Left lobe of liver (tissue), 2 donors: ENCODE measurements at regions not wholly inside any gene's neighbourhood (a gene's known extent, or its start where the extent isn't known, plus 50 kb on each side); places are given as distances from the start of the nearest gene placed in this dataset.
"Not testable (repeated sequence)": the region's sequence is repeated elsewhere in the genome, so short reads cannot be mapped to it uniquely, and the experiment has no call there.

ENCODE experiments used
- ATAC-seq: fragments of 200-7000 bp; cut with Tn5 transposase; one replicate; pipeline ENCODE4 v1.9.1; 2020; ENCODE audit warnings: mild to moderate bottlenecking, moderate library complexity
- DNase-seq: peaks from one replicate; pipeline ENCODE4 v3.0.0-alpha.2; 2020; ENCODE audit warnings: low spot score
- donor health status: DM: no; HTN: no; CAD: no; lungs with moderate emphysema.
- donor health status: DM: no; HTN: yes; CAD: no.

DNA sequence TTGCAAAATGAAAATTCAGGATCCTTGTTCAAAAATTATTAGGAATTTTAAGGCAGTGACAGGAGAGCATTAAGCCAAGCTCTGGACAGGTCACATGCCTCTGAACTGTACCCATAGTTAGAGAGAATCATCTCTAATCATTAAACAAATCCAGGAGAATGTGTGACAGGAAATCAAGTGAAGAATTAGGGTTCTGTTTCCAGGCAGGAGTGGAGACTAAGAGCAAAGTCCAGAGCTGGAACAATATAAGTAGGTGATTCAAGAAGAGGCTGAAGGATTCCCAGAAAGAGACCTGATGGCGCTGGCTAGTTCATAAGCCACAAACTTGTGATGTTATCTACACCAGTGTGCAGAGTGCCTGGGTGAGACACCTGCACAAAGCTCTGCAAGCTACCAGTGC, 104.6 kb upstream of the PRKG2 start:
- DNase-seq: no peak
- no peak for ATAC-seq

DNA sequence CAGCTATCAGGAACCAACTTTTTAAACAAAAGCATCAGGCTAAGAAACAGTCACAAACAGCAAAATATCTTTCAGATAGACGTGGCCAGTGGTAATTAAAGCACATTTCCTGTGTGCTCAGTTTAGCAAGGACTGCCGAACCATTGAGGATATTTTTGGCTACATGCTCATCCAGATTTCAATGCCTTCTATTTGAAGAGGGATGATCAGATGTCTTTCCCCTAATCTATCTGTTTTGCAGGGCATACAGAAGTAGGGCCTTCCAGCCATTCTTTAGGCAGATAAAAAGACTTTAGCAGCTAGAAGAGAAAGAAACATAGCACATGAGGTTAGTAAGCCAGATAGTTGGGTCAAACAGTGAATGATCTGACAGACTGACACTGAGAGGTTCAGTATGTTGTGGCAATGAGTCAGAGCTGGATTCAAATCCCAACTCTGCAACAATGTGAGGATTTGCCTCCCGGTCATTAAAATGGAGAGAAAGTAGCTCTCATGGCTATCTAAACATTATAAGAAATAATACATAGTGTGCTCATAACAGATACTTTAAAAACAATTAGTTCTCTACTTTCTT, 100.0 kb upstream of the PRKG2 start:
- no peak for ATAC-seq
- DNase-seq: no peak

DNA sequence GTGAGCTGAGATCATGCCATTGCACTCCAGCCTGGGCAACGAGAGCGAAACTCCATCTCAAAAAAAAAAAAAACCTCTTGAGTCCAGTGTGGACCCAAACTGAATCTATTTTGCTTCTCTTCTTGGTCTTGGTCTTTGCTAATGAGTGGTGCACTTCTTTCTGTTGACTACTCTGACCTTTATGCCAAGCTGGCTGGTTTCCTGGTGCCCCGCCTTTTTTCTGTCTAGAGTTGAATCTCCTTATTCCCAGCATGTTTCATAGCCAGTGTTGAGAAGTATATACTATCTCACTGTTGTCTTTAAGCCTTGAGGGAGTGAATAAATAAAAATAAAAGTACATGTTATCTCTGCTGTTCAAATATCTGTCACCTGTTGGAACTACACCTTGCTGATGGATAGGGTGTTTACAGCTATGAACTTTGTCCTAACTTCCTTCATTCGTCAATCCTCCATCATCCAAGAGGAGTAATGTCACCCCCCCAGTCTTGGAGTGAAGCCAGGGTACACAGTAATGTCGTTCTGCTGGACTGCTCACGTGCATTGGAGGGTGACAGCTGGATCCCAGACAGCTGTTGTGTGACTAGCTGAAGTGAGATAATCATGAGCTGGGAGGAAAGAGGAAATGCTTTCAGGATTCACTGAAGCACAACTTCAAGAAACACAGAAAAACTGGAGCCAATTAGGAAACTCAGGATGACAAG, 99.3 kb upstream of the PRKG2 start:
- ATAC-seq (peak; percentile 37), DNase-seq (peak; percentile 47)

DNA sequence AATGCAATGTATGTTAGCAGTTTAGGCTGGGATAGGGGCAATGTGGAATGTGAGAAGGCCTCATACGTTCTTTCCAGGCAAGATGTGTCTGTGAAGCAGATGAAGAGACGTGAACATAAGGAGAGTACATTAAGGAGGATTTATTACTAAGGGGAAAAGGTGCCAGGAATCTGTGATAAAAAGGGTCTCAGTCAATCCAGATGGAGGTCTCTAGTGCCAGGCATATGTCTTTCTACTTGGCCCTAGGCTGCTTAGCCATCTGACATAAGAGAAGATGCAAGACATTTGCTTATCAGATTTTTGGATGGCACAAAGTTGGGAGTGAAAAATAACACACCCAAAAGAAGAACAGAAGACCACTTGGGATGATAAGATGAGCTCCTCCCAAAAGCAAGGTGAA, 93.0 kb upstream of the PRKG2 start:
- DNase-seq (no peak), ATAC-seq (no peak)

DNA sequence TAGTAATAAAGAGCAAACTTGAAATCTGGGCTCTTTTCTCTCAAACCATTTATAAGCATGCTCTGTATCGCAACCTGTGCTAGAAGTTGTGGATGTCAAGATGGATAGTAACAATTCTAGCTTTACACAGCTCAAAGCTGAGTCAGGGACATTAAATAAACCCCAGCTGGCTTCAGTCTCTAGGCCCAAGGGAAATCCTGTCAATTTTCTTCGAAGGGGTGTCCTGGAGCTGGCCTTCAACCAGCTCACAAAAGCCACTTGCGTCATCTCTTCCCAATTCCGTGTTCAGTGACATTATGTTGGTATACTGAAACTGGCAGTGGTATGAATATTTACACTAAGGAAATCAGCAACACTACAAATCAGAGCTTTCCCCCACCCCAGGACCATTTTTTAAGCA, 89.8 kb upstream of the PRKG2 start:
- no peak for ATAC-seq

DNA sequence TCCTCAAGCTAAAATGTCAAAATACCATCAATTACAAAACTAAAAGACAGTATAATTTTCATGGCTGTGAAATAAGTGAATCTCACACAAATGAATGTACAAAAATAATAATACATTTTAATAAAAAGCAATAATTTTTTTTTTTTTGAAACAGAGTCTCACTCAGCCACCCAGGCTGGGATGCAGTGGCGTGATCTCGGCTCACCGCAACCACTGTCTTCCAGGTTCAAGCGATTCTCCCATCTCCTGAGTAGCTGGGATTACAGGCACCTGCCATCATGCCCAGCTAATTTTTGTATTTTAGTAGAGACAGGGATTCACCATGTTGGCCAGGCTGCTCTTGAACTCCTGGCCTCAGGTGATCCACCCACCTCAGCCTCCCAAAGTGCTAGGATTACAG, 85.3 kb upstream of the PRKG2 start:
- DNase-seq, ATAC-seq: not testable (repeated sequence)

More for the DNA sequence above, 89.8 kb upstream of the PRKG2 start:
- no peak for DNase-seq

DNA sequence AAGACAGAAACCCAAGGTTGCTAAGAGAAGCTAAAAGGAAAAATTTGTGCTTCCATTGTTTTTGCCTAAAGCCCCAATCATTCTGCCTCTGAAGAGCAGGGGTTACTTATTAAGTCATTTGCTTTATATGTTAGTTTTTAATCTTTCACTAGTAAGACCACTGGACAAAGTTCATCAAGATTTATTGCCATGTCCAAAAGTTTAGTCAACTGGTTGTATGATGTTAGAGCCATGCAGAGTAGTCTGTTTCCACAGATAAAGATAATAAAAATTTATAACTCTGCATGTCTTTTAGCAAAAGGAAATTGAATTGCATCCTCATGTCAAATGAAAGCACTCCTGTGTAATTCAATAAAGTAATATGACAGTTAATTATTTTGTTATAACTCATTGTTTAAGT, 75.8 kb upstream of the PRKG2 start:
- DNase-seq: no peak

DNA sequence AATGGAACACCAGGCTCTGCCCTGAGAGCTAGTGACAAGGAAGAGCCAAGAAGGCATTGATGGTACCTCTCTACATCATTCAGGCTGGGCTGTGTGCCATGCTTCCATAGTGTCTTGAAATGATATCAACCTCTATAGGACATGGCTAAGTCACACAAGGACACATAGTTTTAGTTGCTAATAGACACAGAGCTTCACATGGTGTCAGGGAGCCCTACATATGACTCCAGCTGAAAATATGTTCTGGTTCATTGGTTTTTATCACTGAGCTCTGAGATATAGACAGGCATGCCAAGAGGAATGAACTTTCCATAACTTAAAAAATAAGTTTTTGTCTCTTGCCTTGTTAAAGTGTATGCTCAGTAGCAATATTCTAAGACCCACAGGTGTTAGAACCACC, 72.1 kb upstream of the PRKG2 start:
- ATAC-seq: no peak
- DNase-seq: no peak

More for the DNA sequence above, 75.8 kb upstream of the PRKG2 start:
- no peak for ATAC-seq

DNA sequence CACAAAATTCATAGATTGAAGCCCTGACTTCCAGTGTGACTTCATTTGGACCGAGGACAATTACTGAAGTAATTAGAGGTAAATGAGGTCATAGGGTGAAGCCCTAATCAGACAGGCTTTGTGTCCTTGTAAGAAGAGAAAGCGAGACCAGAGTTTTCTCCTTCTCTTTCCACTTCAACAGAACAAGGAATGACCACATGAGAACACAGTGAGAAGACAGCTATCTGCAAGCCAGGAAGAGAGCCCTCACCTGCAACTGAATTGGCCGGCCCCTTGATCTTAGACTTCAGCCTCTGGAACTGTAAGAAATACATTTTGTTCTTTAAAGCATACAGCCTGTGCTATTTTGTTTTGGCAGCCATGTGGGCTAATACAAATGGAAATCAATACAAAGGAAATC, 67.1 kb upstream of the PRKG2 start:
- DNase-seq: no peak
- no peak for ATAC-seq

DNA sequence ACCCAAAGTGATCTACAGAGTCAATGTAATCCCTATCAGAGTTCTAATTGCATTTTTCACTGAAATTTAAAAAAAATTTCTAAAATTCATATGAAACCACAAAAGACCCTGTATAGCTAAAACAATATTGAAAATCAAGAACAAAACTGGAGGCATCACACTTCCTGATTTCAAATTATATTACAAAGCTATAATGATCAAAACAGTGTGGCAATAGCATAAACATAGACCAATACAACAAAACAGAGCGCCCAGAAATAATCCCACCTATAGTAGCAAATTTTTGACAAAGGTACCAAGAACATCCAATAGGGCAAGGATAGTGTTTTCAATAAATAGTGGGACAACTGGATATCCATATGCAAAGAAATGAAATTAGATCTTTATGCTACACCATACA, 59.4 kb upstream of the PRKG2 start:
- DNase-seq: no peak
- no peak for ATAC-seq

DNA sequence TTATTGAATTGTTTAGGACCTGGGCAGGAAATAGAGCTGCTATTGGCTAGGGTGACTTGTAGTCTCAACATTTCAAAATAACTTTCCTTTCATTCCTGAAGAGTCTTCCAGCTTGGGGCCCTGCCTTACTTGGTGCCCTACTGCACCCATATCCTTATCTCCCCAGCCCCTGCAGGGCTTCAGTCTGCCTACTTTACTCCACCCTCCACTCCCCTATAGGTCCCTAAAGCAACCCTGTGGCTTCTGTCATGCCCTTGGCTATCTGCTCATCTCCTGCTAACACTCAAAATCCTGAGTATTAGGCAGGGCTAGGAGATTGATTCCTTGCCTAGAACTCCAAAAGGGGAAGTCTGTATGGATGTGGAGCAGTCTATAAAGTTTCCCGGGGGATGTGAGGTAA, 57.6 kb upstream of the PRKG2 start:
- DNase-seq (no peak), ATAC-seq (no peak)
